HCT116 (cell line): ENCODE measurements at regions not wholly inside any gene's neighbourhood (a gene's known extent, or its start where the extent isn't known, plus 50 kb on each side); places are given as distances from the start of the nearest gene placed in this dataset.

Experiments used
- ATAC-seq: fragments of 200-7000 bp; cut with Tn5 transposase; 2 replicates; pipeline ENCODE4 v1.9.1; 2020; ENCODE audit warnings: mild to moderate bottlenecking, moderate library complexity
- BruUV-seq: library from RNA; stranded (reverse); fragments of 400-500 nt; replicated peaks from 2 replicates; lab custom pipeline; 2021; lab: Mats Ljungman, UMichigan
- CTCF ChIA-PET: fragments of 300-600 bp; sonication (Branson Sonifier 250); formaldehyde crosslinking; loops from one replicate; lab custom pipeline; 2021; ENCODE audit warnings: antibody characterized with exemption; lab: Charles Lee
- POLR2A ChIA-PET: fragments of 300-600, 350-600 bp; sonication (Branson Sonifier 250); formaldehyde crosslinking; loops from one replicate; lab custom pipeline; 2021; ENCODE audit warnings: antibody characterized with exemption; lab: Charles Lee
- RAD21 ChIA-PET, 2 experiments: fragments of 300-600 bp; sonication (Branson Sonifier 250); formaldehyde crosslinking; loops; one replicate each; lab custom pipeline; 2023; ENCODE audit warnings: low total read pairs in 2 of 2; ENCODE audit not compliant: uncharacterized antibody in 2 of 2, unreplicated experiment in 2 of 2, low non-redundant PET in 1 of 2; lab: Charles Lee
- DNase-seq: peaks from one replicate; pipeline ENCODE4 v3.0.0-alpha.2; 2010; ENCODE audit warnings: low read depth, low spot score
- H2AFZ ChIP-seq: fragments of 200-600 bp; shearing (Covaris generic), sonication (generic); 2 replicates; pipeline ENCODE4 v1.6.1; 2017; ENCODE audit warnings: low read depth, mixed run types, mixed read lengths, antibody characterized with exemption, low read length; ENCODE audit not compliant: poor library complexity, severe bottlenecking
- H3K27ac ChIP-seq: 2 replicates; pipeline ENCODE4 v1.5.1; 2012; ENCODE audit warnings: low read depth, low read length
- H3K27me3 ChIP-seq: fragments of 200-600 bp; sonication (generic); 2 replicates; pipeline ENCODE4 v1.6.1; 2016; ENCODE audit warnings: mixed run types, low read length, mixed read lengths; ENCODE audit not compliant: insufficient read depth
- H3K36me3 ChIP-seq, 2 experiments: fragments of 200-500 bp in 1 of 2; fragments of 200-600 bp in 1 of 2; sonication (Bioruptor generic) in 1 of 2; sonication (generic) in 1 of 2; 2 replicates each; pipeline versions ENCODE4 v1.5.1 to v1.6.1; 2014 to 2016; ENCODE audit warnings: low read length in 2 of 2, inconsistent platforms in 1 of 2, mixed read lengths in 1 of 2, mixed run types in 1 of 2; ENCODE audit not compliant: insufficient read depth in 2 of 2, control insufficient read depth in 1 of 2
- H3K4me1 ChIP-seq, 2 experiments: fragments of 200-600 bp in 1 of 2; sonication (generic) in 1 of 2; 2 replicates each; pipeline versions ENCODE4 v1.5.1 to v1.6.1; 2012 to 2017; ENCODE audit warnings: low read length in 2 of 2, inconsistent platforms in 1 of 2, mild to moderate bottlenecking in 1 of 2, mixed read lengths in 1 of 2, mixed run types in 1 of 2, moderate library complexity in 1 of 2; ENCODE audit not compliant: insufficient read depth in 2 of 2, control insufficient read depth in 1 of 2
- H3K4me2 ChIP-seq: fragments of 200-600 bp; sonication (generic); 2 replicates; pipeline ENCODE4 v1.6.1; 2017; ENCODE audit warnings: mixed run types, low read length, mixed read lengths
- H3K4me3 ChIP-seq, 2 experiments: fragments of 200-600 bp in 1 of 2; sonication (generic) in 1 of 2; replicated peaks in 1 of 2; 2 replicates each; pipeline ENCODE4 v1.5.1; 2011 to 2016; ENCODE audit warnings: low read length in 2 of 2, control low read depth in 1 of 2, low read depth in 1 of 2, mild to moderate bottlenecking in 1 of 2, mixed read lengths in 1 of 2, mixed run types in 1 of 2
- H3K79me2 ChIP-seq: fragments of 200-600 bp; sonication (generic); 2 replicates; pipeline ENCODE4 v1.6.1; 2017; ENCODE audit warnings: mild to moderate bottlenecking, mixed run types, low read length, moderate library complexity, mixed read lengths; ENCODE audit not compliant: insufficient read depth
- H3K9ac ChIP-seq: fragments of 200-600 bp; sonication (generic); 2 replicates; pipeline ENCODE4 v1.6.1; 2016; ENCODE audit warnings: low read length, mixed read lengths
- H3K9me2 ChIP-seq: fragments of 200-600 bp; sonication (generic), shearing (Covaris generic); 2 replicates; pipeline ENCODE4 v1.6.1; 2017; ENCODE audit warnings: mixed run types, mild to moderate bottlenecking, moderate library complexity; ENCODE audit not compliant: insufficient read depth
- H3K9me3 ChIP-seq, 2 experiments: fragments of 200-500 bp in 1 of 2; fragments of 200-600 bp in 1 of 2; sonication (Bioruptor generic) in 1 of 2; sonication (generic) in 1 of 2; 2 replicates each; pipeline ENCODE4 v1.6.1; 2014 to 2017; ENCODE audit warnings: low read length in 2 of 2, mixed read lengths in 2 of 2, inconsistent platforms in 1 of 2, low read depth in 1 of 2, mild to moderate bottlenecking in 1 of 2, mixed run types in 1 of 2, moderate library complexity in 1 of 2; ENCODE audit not compliant: control insufficient read depth in 1 of 2, insufficient read depth in 1 of 2
- H4K20me1 ChIP-seq: fragments of 200-600 bp; sonication (generic), shearing (Covaris generic); 2 replicates; pipeline ENCODE4 v1.6.1; 2017; ENCODE audit warnings: mixed run types, mild to moderate bottlenecking, moderate library complexity; ENCODE audit not compliant: insufficient read depth
- CBX3 ChIP-seq: IDR thresholded peaks from 2 replicates; pipeline ENCODE4 v1.6.1; 2012; ENCODE audit warnings: low read depth
- CEBPB ChIP-seq: IDR thresholded peaks from 2 replicates; pipeline ENCODE4 v1.6.1; 2012; ENCODE audit warnings: low read depth
- EGR1 ChIP-seq: IDR thresholded peaks from 2 replicates; pipeline ENCODE4 v1.6.1; 2012; ENCODE audit warnings: low read depth
- EZH2 ChIP-seq: fragments of 200-600 bp; sonication (generic); IDR thresholded peaks from 2 replicates; pipeline ENCODE4 v1.6.1; 2017; ENCODE audit warnings: antibody characterized with exemption, mixed run types
- JUND ChIP-seq: IDR thresholded peaks from 2 replicates; pipeline ENCODE4 v1.6.1; 2012
- SIN3A ChIP-seq: IDR thresholded peaks from 2 replicates; pipeline ENCODE4 v1.6.1; 2012; ENCODE audit warnings: low read depth
- TCF7L2 ChIP-seq: IDR thresholded peaks from 2 replicates; pipeline ENCODE4 v1.7.0; 2011; ENCODE audit warnings: borderline replicate concordance, inconsistent platforms; ENCODE audit not compliant: insufficient read depth, insufficient read length; ENCODE audit errors: extremely low read depth
- YY1 ChIP-seq: IDR thresholded peaks from 2 replicates; pipeline ENCODE4 v1.6.1; 2011; ENCODE audit warnings: low read length, low read depth, moderate library complexity, mild to moderate bottlenecking; ENCODE audit not compliant: insufficient replicate concordance; ENCODE audit errors: extremely low read depth
- ZNF274 ChIP-seq: fragments of 200-500 bp; sonication (Bioruptor generic); IDR thresholded peaks from 2 replicates; pipeline ENCODE4 v1.6.1; 2014; ENCODE audit warnings: mild to moderate bottlenecking, low read depth, low read length, inconsistent platforms
- intact Hi-C: fragments of 100-400 bp; cut with micrococcal nuclease; formaldehyde crosslinking; loops from 2 replicates; pipeline ENCODE4 v1.10.0; 2022
- TF ChIP-seq, protein P1 (sequence below): IDR thresholded peaks from 2 replicates; pipeline ENCODE4 v1.6.1; 2011; ENCODE audit warnings: mild to moderate bottlenecking, low read length, moderate library complexity; ENCODE audit not compliant: insufficient replicate concordance; ENCODE audit errors: extremely low read depth
- TF ChIP-seq, protein P2 (sequence below): IDR thresholded peaks from 2 replicates; pipeline ENCODE4 v1.6.1; 2012
- TF ChIP-seq, protein P3 (sequence below): IDR thresholded peaks from 2 replicates; pipeline ENCODE4 v1.6.1; 2012
- TF ChIP-seq, protein P4 (sequence below): IDR thresholded peaks from 2 replicates; pipeline ENCODE4 v1.6.1; 2012; ENCODE audit warnings: low read depth

DNA sequence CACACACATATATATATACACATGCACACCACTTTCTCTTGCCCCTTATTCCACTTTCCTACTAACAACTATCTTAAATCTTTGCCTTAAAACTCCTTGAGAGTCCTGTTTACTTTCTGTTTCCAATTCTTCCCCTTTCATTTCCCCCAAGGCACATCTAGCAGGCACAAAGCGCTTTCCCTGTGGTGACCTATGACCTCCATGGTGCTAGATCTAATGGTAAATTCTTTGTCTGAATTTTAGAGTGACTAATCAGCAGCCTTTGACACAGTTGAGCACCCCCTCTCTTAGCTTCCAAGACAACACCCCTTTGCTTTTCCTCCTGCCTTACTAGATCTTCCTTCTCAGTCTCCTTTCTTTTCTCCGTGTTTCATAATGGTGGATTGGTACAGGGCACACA lies 236.4 kb upstream of the TTC29 start:
- ATAC-seq = no peak
- no peaks in the 10 kb centered on the region for H3K79me2 ChIP-seq
- no peaks in the 10 kb centered on the region for H3K36me3 ChIP-seq
- H3K27me3 ChIP-seq = no peaks in the 10 kb centered on the region
- H3K9ac ChIP-seq = no peak overlapping the region
- no peak overlapping the region for H2AFZ ChIP-seq
- RAD21 ChIA-PET = no interaction called here
- H3K27ac ChIP-seq = no peak overlapping the region
- H3K4me1 ChIP-seq = no peaks in the 10 kb centered on the region
- H3K9me3 ChIP-seq = no peaks in the 10 kb centered on the region
- no peak overlapping the region for H3K4me3 ChIP-seq
- BruUV-seq = no TSS peak
- TF ChIP-seq, protein P1, sequence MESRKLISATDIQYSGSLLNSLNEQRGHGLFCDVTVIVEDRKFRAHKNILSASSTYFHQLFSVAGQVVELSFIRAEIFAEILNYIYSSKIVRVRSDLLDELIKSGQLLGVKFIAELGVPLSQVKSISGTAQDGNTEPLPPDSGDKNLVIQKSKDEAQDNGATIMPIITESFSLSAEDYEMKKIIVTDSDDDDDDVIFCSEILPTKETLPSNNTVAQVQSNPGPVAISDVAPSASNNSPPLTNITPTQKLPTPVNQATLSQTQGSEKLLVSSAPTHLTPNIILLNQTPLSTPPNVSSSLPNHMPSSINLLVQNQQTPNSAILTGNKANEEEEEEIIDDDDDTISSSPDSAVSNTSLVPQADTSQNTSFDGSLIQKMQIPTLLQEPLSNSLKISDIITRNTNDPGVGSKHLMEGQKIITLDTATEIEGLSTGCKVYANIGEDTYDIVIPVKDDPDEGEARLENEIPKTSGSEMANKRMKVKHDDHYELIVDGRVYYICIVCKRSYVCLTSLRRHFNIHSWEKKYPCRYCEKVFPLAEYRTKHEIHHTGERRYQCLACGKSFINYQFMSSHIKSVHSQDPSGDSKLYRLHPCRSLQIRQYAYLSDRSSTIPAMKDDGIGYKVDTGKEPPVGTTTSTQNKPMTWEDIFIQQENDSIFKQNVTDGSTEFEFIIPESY = no peak
- TF ChIP-seq, protein P2, sequence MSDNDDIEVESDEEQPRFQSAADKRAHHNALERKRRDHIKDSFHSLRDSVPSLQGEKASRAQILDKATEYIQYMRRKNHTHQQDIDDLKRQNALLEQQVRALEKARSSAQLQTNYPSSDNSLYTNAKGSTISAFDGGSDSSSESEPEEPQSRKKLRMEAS = no peak
- TF ChIP-seq JUND (no peak), ZNF274 (no peak), EZH2 (no peak), SIN3A (no peak), EGR1 (no peak), YY1 (no peak), CEBPB (no peak), CBX3 (no peak), TCF7L2 (no peak)
- TF ChIP-seq, protein P3, sequence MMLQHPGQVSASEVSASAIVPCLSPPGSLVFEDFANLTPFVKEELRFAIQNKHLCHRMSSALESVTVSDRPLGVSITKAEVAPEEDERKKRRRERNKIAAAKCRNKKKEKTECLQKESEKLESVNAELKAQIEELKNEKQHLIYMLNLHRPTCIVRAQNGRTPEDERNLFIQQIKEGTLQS = no peak
- TF ChIP-seq, protein P4, sequence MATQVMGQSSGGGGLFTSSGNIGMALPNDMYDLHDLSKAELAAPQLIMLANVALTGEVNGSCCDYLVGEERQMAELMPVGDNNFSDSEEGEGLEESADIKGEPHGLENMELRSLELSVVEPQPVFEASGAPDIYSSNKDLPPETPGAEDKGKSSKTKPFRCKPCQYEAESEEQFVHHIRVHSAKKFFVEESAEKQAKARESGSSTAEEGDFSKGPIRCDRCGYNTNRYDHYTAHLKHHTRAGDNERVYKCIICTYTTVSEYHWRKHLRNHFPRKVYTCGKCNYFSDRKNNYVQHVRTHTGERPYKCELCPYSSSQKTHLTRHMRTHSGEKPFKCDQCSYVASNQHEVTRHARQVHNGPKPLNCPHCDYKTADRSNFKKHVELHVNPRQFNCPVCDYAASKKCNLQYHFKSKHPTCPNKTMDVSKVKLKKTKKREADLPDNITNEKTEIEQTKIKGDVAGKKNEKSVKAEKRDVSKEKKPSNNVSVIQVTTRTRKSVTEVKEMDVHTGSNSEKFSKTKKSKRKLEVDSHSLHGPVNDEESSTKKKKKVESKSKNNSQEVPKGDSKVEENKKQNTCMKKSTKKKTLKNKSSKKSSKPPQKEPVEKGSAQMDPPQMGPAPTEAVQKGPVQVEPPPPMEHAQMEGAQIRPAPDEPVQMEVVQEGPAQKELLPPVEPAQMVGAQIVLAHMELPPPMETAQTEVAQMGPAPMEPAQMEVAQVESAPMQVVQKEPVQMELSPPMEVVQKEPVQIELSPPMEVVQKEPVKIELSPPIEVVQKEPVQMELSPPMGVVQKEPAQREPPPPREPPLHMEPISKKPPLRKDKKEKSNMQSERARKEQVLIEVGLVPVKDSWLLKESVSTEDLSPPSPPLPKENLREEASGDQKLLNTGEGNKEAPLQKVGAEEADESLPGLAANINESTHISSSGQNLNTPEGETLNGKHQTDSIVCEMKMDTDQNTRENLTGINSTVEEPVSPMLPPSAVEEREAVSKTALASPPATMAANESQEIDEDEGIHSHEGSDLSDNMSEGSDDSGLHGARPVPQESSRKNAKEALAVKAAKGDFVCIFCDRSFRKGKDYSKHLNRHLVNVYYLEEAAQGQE = no peak
- H3K9me2 ChIP-seq = no peaks in the 10 kb centered on the region
- intact Hi-C loops = no loop called here
- CTCF ChIA-PET = no interaction called here
- POLR2A ChIA-PET = no interaction called here
- no peaks in the 10 kb centered on the region for H4K20me1 ChIP-seq
- no peak for DNase-seq
- H3K4me2 ChIP-seq = no peak overlapping the region
